ENCODE measurements at regions not wholly inside any gene's neighbourhood (a gene's known extent, or its start where the extent isn't known, plus 50 kb on each side); places are given as distances from the start of the nearest gene placed in this dataset.

DNA sequence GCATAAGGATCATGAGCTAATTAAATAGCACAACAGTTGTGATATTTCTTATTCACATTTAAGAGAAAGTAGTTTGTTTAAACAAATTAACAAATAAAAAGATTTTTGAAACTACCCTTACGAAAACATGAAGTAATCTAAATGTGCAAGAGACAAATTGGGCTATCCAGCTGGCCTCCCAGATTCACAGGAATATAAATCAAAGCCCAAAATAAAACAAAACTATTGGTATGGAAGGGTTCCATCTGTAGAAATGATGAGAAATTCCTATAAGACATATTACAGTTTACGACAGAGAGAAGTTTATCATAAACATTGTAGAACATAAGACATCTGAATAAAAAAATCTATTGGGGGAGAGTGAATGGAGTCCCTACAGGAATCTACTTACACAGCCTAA is 1125.1 kb downstream of the TDRD15 start:
- no peak for TF ChIP-seq YY1 (IDR thresholded peaks at IDR 0.05; ENCODE audit: insufficient read depth, insufficient read length)
- TF ChIP-seq SUZ12 (IDR thresholded peaks at IDR 0.05; ENCODE audit: extremely low read depth, insufficient read depth, insufficient read length), result no peak
- no peak for TF ChIP-seq ZNF274 (IDR thresholded peaks at IDR 0.05; ENCODE audit: low read depth, low read length)
